HepG2 (cell line): ENCODE measurements at regions not wholly inside any gene's neighbourhood (a gene's known extent, or its start where the extent isn't known, plus 50 kb on each side); places are given as distances from the start of the nearest gene placed in this dataset.
"Not testable (repeated sequence)": the region's sequence is repeated elsewhere in the genome, so short reads cannot be mapped to it uniquely, and the experiment has no call there.

Experiments used
- ATAC-seq: fragments of 200-7000 bp; cut with Tn5 transposase; 3 replicates; pipeline ENCODE4 v1.9.1; 2020; ENCODE audit warnings: mild to moderate bottlenecking, moderate library complexity
- BruUV-seq: library from RNA; stranded (reverse); fragments of 400-500 nt; replicated peaks from 2 replicates; lab custom pipeline; 2021; lab: Mats Ljungman, UMichigan
- CTCF ChIA-PET: fragments of 300-600 bp; formaldehyde crosslinking; extraction: SDS; loops from one replicate; lab custom pipeline; 2021; ENCODE audit warnings: low total read pairs, inconsistent platforms, low intra/inter-chr PET ratio; lab: Yijun Ruan, JAX
- POLR2A ChIA-PET: fragments of 350-600 bp; sonication (Branson Sonifier 250); formaldehyde crosslinking; loops from one replicate; lab custom pipeline; 2020; ENCODE audit warnings: antibody characterized with exemption, inconsistent platforms; lab: Yijun Ruan, JAX
- DNase-seq: peaks from one replicate; pipeline ENCODE4 v3.0.0-alpha.2; 2015; ENCODE audit warnings: low spot score
- FAIRE-seq: peaks from 3 replicates; lab custom pipeline; 2011; peaks lifted over from hg19 to GRCh38; lab: Jason Lieb, UNC
- H2AFZ ChIP-seq: one replicate; pipeline ENCODE4 v1.6.1; 2011; ENCODE audit warnings: low read length, inconsistent platforms
- H3K27ac ChIP-seq: fragments of 300-600 bp; 3 replicates; pipeline ENCODE4 v1.8.0; 2011; ENCODE audit warnings: mixed run types, mild to moderate bottlenecking, mixed read lengths, low read length, inconsistent platforms; ENCODE audit not compliant: insufficient read depth; ENCODE audit errors: extremely low read length
- H3K27me3 ChIP-seq, 2 experiments: fragments of 200-600 bp in 1 of 2; 2 replicates in 1 of 2; 3 replicates in 1 of 2; pipeline versions ENCODE4 v1.6.0 to v1.8.0; 2011; ENCODE audit warnings: low read length in 2 of 2, mild to moderate bottlenecking in 2 of 2, moderate library complexity in 2 of 2, inconsistent platforms in 1 of 2; ENCODE audit not compliant: insufficient read depth in 2 of 2, control insufficient read depth in 1 of 2
- H3K36me3 ChIP-seq, 2 experiments: fragments of 200-600 bp in 1 of 2; replicated peaks in 1 of 2; 2 replicates in 1 of 2; 3 replicates in 1 of 2; pipeline versions ENCODE4 v1.5.1 to v1.8.0; 2011; ENCODE audit warnings: low read length in 2 of 2, inconsistent platforms in 1 of 2; ENCODE audit not compliant: insufficient read depth in 2 of 2, control insufficient read depth in 1 of 2
- H3K4me1 ChIP-seq: 2 replicates; pipeline ENCODE4 v1.5.1; 2012; ENCODE audit warnings: low read length, inconsistent platforms; ENCODE audit not compliant: insufficient read depth
- H3K4me2 ChIP-seq: 2 replicates; pipeline ENCODE4 v1.6.0; 2011; ENCODE audit warnings: low read depth, low read length, inconsistent platforms
- H3K4me3 ChIP-seq, 3 experiments: fragments of 200-600 bp in 1 of 3; sonication (generic), shearing (Covaris generic) in 1 of 3; replicated peaks in 1 of 3; 2 replicates each; pipeline ENCODE4 v1.5.1; 2011 to 2016; ENCODE audit warnings: low read length in 3 of 3, inconsistent platforms in 2 of 3, low read depth in 2 of 3, mild to moderate bottlenecking in 2 of 3, control low read depth in 1 of 3, mixed read lengths in 1 of 3; ENCODE audit not compliant: insufficient read depth in 1 of 3
- H3K79me2 ChIP-seq: one replicate; pipeline ENCODE4 v1.6.1; 2011; ENCODE audit warnings: low read length, inconsistent platforms; ENCODE audit not compliant: insufficient read depth
- H3K9ac ChIP-seq: 2 replicates; pipeline ENCODE4 v1.6.0; 2011; ENCODE audit warnings: mild to moderate bottlenecking, low read depth, low read length, inconsistent platforms; ENCODE audit not compliant: insufficient read depth
- H3K9me3 ChIP-seq: 2 replicates; pipeline ENCODE4 v1.5.1; 2012; ENCODE audit warnings: mild to moderate bottlenecking, low read length
- H4K20me1 ChIP-seq: 2 replicates; pipeline ENCODE4 v1.6.0; 2011; ENCODE audit warnings: inconsistent platforms, mild to moderate bottlenecking, low read length, moderate library complexity; ENCODE audit not compliant: insufficient read depth
- CBX1 ChIP-seq: IDR thresholded peaks from one replicate; pipeline ENCODE4 v1.6.1; 2016; ENCODE audit warnings: antibody characterized with exemption, low read depth
- MAFG ChIP-seq: sonication (generic); formaldehyde crosslinking; IDR thresholded peaks from 2 replicates; pipeline ENCODE4 v1.5.1; 2020; ENCODE audit warnings: mild to moderate bottlenecking, missing genetic modification reagents
- NKX3-1 ChIP-seq: sonication (generic); formaldehyde crosslinking; IDR thresholded peaks from 2 replicates; pipeline ENCODE4 v1.5.0; 2020; ENCODE audit warnings: missing genetic modification reagents
- ONECUT2 ChIP-seq: sonication (generic); formaldehyde crosslinking; IDR thresholded peaks from 2 replicates; pipeline ENCODE4 v1.4.0; 2020; ENCODE audit warnings: missing genetic modification reagents
- ZNF496 ChIP-seq: sonication (generic); formaldehyde crosslinking; IDR thresholded peaks from 2 replicates; pipeline ENCODE4 v1.8.1; 2023; ENCODE audit warnings: mild to moderate bottlenecking, moderate library complexity, missing genetic modification reagents; ENCODE audit not compliant: insufficient replicate concordance
- WGBS: methylation state at CpG from one replicate; pipeline ENCODE4 v1.1.6; 2017; ENCODE audit warnings: low lambda C conversion rate; 5-methylcytosine and 5-hydroxymethylcytosine counted together
- in situ Hi-C: cut with HindIII; loops from 2 replicates; pipeline ENCODE4 v1.10.0; 2017; ENCODE audit warnings: low pct_unique_long_range_greater_than_20kb; ENCODE audit not compliant: extremely low pct_ligation_motif_present
- intact Hi-C: fragments of 100-400 bp; cut with micrococcal nuclease; formaldehyde crosslinking; loops from one replicate; pipeline ENCODE4 v1.10.0; 2022; ENCODE audit not compliant: unreplicated experiment
- TF ChIP-seq, protein P1 (sequence below): sonication (generic); formaldehyde crosslinking; IDR thresholded peaks from 2 replicates; pipeline ENCODE4 v1.4.0; 2020; ENCODE audit warnings: missing genetic modification reagents
- TF ChIP-seq, protein P2 (sequence below): sonication (generic); formaldehyde crosslinking; IDR thresholded peaks from 2 replicates; pipeline ENCODE4 v1.4.0; 2020; ENCODE audit warnings: missing genetic modification reagents, mild to moderate bottlenecking, borderline replicate concordance

DNA sequence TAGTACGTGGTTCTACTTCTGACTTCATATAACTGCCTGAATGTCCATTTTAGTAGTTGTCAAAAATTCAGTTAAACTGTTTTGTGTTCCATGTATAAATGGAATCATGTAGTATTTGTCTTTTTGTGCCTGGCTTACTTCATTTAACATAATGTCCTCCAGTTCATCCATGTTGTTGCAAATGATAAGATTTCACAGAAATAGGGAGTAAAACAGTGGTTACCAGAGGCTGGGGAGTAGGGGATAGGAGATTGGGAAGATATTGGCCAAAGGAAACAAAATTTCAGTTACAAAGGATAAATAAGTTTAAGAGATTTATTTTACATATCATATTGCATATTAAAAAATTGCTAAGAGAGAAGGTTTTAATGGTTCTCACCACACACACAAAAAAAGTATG lies 425.0 kb upstream of the MEF2C start:
- ChIA-PET CTCF (no interaction called here), POLR2A (no interaction called here)
- BruUV-seq: no TSS peak
- Histone ChIP-seq H3K9ac (no peak overlapping the region), H4K20me1 (no peaks in the 10 kb centered on the region), H3K4me2 (no peak overlapping the region), H2AFZ (no peak overlapping the region), H3K4me3 (no peak overlapping the region), H3K4me1 (no peaks in the 10 kb centered on the region), H3K36me3 (no peaks in the 10 kb centered on the region), H3K79me2 (no peaks in the 10 kb centered on the region), H3K27me3 (no peaks in the 10 kb centered on the region), H3K27ac (no peak overlapping the region), H3K9me3 (no peaks in the 10 kb centered on the region)
- TF ChIP-seq ONECUT2 (CRISPR knock-in tag) (no peak), NKX3-1 (CRISPR knock-in tag) (no peak), CBX1 (no peak), MAFG (no peak), ZNF496 (CRISPR knock-in tag) (no peak)
- TF ChIP-seq, protein P1, sequence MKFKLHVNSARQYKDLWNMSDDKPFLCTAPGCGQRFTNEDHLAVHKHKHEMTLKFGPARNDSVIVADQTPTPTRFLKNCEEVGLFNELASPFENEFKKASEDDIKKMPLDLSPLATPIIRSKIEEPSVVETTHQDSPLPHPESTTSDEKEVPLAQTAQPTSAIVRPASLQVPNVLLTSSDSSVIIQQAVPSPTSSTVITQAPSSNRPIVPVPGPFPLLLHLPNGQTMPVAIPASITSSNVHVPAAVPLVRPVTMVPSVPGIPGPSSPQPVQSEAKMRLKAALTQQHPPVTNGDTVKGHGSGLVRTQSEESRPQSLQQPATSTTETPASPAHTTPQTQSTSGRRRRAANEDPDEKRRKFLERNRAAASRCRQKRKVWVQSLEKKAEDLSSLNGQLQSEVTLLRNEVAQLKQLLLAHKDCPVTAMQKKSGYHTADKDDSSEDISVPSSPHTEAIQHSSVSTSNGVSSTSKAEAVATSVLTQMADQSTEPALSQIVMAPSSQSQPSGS (CRISPR knock-in tag): no peak
- TF ChIP-seq, protein P2, sequence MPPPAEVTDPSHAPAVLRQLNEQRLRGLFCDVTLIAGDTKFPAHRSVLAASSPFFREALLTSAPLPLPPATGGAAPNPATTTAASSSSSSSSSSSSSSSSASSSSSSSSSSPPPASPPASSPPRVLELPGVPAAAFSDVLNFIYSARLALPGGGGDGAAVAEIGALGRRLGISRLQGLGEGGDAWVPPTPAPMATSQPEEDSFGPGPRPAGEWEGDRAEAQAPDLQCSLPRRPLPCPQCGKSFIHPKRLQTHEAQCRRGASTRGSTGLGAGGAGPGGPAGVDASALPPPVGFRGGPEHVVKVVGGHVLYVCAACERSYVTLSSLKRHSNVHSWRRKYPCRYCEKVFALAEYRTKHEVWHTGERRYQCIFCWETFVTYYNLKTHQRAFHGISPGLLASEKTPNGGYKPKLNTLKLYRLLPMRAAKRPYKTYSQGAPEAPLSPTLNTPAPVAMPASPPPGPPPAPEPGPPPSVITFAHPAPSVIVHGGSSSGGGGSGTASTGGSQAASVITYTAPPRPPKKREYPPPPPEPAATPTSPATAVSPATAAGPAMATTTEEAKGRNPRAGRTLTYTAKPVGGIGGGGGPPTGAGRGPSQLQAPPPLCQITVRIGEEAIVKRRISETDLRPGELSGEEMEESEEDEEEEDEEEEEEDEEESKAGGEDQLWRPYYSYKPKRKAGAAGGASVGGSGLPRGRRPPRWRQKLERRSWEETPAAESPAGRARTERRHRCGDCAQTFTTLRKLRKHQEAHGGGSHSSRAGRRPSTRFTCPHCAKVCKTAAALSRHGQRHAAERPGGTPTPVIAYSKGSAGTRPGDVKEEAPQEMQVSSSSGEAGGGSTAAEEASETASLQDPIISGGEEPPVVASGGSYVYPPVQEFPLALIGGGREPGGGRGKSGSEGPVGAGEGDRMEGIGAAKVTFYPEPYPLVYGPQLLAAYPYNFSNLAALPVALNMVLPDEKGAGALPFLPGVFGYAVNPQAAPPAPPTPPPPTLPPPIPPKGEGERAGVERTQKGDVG (CRISPR knock-in tag): no peak
- ATAC-seq (no peak), DNase-seq (no peak), FAIRE-seq (no peak)
- intact Hi-C loops: no loop called here
- in situ Hi-C loops: no loop called here
- WGBS: 0% methylated on average over 1 of the region's 1 CpG

DNA sequence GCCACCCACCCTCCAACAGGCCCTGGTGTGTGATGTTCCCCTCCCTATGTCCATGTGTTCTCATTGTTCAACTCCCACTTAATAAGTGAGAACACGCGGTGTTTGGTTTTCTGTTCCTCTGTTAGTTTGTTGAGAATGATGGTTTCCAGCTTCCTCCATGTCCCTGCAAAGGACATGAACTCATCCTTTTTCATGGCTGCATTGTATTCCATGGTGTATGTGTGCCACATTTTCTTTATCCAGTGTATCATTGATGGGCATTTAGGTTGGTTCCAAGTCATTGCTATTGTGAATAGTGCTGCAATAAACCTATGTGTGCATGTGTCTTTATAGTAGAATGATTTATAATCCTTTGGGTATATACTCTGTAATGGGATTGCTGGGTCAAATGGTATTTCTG lies 424.2 kb upstream of the MEF2C start:
- H3K27me3 ChIP-seq, H3K4me3 ChIP-seq, H3K79me2 ChIP-seq, intact Hi-C loops, ATAC-seq, BruUV-seq, FAIRE-seq, H4K20me1 ChIP-seq, H3K9me3 ChIP-seq, POLR2A ChIA-PET, H2AFZ ChIP-seq, CTCF ChIA-PET, H3K27ac ChIP-seq, H3K9ac ChIP-seq, DNase-seq, H3K4me1 ChIP-seq, H3K4me2 ChIP-seq, in situ Hi-C loops, H3K36me3 ChIP-seq: not testable (repeated sequence)
- 2% methylated on average over 2 of the region's 2 CpGs for WGBS
